Neural progenitor cell (in vitro differentiated cells): ENCODE measurements at regions not wholly inside any gene's neighbourhood (a gene's known extent, or its start where the extent isn't known, plus 50 kb on each side); places are given as distances from the start of the nearest gene placed in this dataset.

Experiments
- DNase-seq: peaks from one replicate; pipeline ENCODE4 v3.0.0-alpha.2; 2016; ENCODE audit warnings: low spot score
- H2AFZ ChIP-seq: fragments of 200-600 bp; sonication (generic); replicated peaks from 2 replicates; pipeline ENCODE4 v1.6.1; 2016; ENCODE audit warnings: antibody characterized with exemption
- H3F3A ChIP-seq: fragments of 200-600 bp; sonication (generic); 2 replicates; pipeline ENCODE4 v1.6.1; 2016; ENCODE audit warnings: antibody characterized with exemption, low read depth
- H3K27ac ChIP-seq: fragments of 200-600 bp; sonication (generic); 2 replicates; pipeline ENCODE4 v1.5.1; 2016; ENCODE audit warnings: mild to moderate bottlenecking
- H3K27me3 ChIP-seq: fragments of 200-600 bp; sonication (generic); 2 replicates; pipeline ENCODE4 v1.6.1; 2016; ENCODE audit warnings: mild to moderate bottlenecking, moderate library complexity
- H3K36me3 ChIP-seq: fragments of 200-600 bp; sonication (generic); 2 replicates; pipeline ENCODE4 v1.5.1; 2016
- H3K4me1 ChIP-seq: fragments of 200-600 bp; sonication (generic); 2 replicates; pipeline ENCODE4 v1.6.1; 2016; ENCODE audit warnings: mixed run types
- H3K4me2 ChIP-seq: fragments of 200-600 bp; sonication (generic); 2 replicates; pipeline ENCODE4 v1.6.1; 2016
- H3K4me3 ChIP-seq: fragments of 200-600 bp; sonication (generic); 2 replicates; pipeline ENCODE4 v1.5.1; 2016
- H3K79me2 ChIP-seq: fragments of 200-600 bp; sonication (generic); 2 replicates; pipeline ENCODE4 v1.6.1; 2016; ENCODE audit warnings: low read depth
- H3K9ac ChIP-seq: fragments of 200-600 bp; sonication (generic); 2 replicates; pipeline ENCODE4 v1.6.1; 2016
- H3K9me3 ChIP-seq: fragments of 200-600 bp; sonication (generic); 2 replicates; pipeline ENCODE4 v1.5.1; 2016; ENCODE audit warnings: low read depth
- H4K20me1 ChIP-seq: fragments of 200-600 bp; sonication (generic); 2 replicates; pipeline ENCODE4 v1.6.1; 2016; ENCODE audit warnings: low read depth
- H3K27ac Mint-ChIP-seq: 3 replicates; pipeline ENCODE4 v1.8.0; 2021; ENCODE audit warnings: mixed read lengths
- H3K27me3 Mint-ChIP-seq: 2 replicates; pipeline ENCODE4 v1.8.0; 2022; ENCODE audit warnings: low read depth, mild to moderate bottlenecking, inconsistent platforms, moderate library complexity, mixed read lengths; ENCODE audit not compliant: insufficient read depth
- H3K36me3 Mint-ChIP-seq: 3 replicates; pipeline ENCODE4 v1.8.0; 2021; ENCODE audit warnings: mixed read lengths
- H3K4me1 Mint-ChIP-seq: 3 replicates; pipeline ENCODE4 v1.8.0; 2021; ENCODE audit warnings: mixed read lengths
- H3K4me3 Mint-ChIP-seq: 3 replicates; pipeline ENCODE4 v1.8.0; 2021; ENCODE audit warnings: mild to moderate bottlenecking, moderate library complexity, mixed read lengths
- H3K9me3 Mint-ChIP-seq: 3 replicates; pipeline ENCODE4 v1.8.0; 2020; ENCODE audit warnings: mixed read lengths
- EZH2 ChIP-seq: fragments of 200-600 bp; sonication (generic); IDR thresholded peaks from 2 replicates; pipeline ENCODE4 v1.6.1; 2017; ENCODE audit warnings: antibody characterized with exemption, mild to moderate bottlenecking, moderate library complexity
- EZH2phosphoT487 ChIP-seq: fragments of 200-600 bp; sonication (generic); IDR thresholded peaks from 2 replicates; pipeline ENCODE4 v1.6.1; 2017; ENCODE audit warnings: antibody characterized with exemption
- TF ChIP-seq, protein P1 (sequence below): fragments of 200-600 bp; sonication (generic); IDR thresholded peaks from 2 replicates; pipeline ENCODE4 v1.5.1; 2017; ENCODE audit warnings: antibody characterized with exemption, mild to moderate bottlenecking

DNA sequence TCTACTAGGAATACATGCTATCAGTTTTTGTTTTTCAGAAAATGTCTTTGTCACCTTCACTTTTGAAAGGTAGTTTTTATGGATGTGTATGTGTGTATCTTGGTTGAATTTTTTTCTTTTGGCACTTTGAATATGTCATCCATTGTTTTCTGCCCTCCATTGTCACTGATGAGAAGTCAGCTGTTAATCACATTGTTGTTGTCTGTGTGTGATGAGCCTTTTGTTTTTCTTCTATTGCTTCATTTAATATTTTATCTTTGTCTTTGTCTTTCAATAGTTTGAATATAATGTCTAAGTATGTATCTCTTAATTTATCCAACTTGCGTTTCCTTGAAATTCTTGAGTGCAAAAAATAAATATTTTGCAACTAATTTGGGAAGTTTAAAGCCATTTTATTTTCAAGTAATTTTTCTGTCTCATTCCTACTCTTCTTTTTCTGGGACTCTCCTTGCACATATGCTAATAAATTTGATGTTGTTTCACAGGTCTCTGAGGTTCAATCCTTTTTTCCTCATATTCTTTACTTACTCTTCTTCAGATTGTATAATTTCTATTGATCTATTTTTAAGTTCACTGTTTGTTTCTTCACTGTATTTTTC lies 546.9 kb upstream of the GHITM start:
- Histone ChIP-seq H3K27me3 (no peaks in the 10 kb centered on the region), H3K4me2 (no peak overlapping the region), H3K27ac (no peak overlapping the region), H3K4me3 (no peak overlapping the region), H3K4me1 (no peaks in the 10 kb centered on the region), H2AFZ (no peak overlapping the region), H3K36me3 (no peaks in the 10 kb centered on the region), H3K9me3 (peaks cover 4% of the 10 kb centered on the region), H3K9ac (no peak overlapping the region), H4K20me1 (no peaks in the 10 kb centered on the region), H3F3A (no peaks in the 10 kb centered on the region), H3K79me2 (no peaks in the 10 kb centered on the region)
- H3K27me3 Mint-ChIP-seq: peaks cover 3% of the 10 kb centered on the region
- no peaks in the 10 kb centered on the region for H3K36me3 Mint-ChIP-seq
- H3K4me1 Mint-ChIP-seq: no peaks in the 10 kb centered on the region
- TF ChIP-seq, protein P1, sequence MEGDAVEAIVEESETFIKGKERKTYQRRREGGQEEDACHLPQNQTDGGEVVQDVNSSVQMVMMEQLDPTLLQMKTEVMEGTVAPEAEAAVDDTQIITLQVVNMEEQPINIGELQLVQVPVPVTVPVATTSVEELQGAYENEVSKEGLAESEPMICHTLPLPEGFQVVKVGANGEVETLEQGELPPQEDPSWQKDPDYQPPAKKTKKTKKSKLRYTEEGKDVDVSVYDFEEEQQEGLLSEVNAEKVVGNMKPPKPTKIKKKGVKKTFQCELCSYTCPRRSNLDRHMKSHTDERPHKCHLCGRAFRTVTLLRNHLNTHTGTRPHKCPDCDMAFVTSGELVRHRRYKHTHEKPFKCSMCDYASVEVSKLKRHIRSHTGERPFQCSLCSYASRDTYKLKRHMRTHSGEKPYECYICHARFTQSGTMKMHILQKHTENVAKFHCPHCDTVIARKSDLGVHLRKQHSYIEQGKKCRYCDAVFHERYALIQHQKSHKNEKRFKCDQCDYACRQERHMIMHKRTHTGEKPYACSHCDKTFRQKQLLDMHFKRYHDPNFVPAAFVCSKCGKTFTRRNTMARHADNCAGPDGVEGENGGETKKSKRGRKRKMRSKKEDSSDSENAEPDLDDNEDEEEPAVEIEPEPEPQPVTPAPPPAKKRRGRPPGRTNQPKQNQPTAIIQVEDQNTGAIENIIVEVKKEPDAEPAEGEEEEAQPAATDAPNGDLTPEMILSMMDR: no peak
- no peak for TF ChIP-seq EZH2phosphoT487
- no peak for TF ChIP-seq EZH2
- DNase-seq: no peak
- no peak overlapping the region for H3K27ac Mint-ChIP-seq
- H3K4me3 Mint-ChIP-seq: no peak overlapping the region
- H3K9me3 Mint-ChIP-seq: peaks cover 22% of the 10 kb centered on the region

DNA sequence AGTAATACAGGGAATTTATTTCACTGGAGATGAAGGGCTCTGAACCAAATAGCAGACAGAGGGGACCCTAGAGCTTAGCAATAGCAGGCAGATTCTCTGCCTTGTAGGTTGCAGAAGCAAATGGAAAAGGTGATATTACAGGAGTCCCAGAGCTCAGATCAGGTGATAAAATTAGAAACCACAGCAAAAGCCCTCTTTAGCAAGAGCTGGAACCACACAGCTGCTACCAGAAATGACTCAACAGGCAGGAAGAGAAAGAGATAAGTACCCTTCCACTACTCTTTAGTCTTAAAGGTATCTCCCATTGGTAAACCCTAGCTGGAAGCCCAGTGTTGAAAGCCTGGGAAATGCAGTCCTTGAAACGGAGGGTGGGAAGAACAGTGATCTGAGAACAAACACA lies 535.6 kb upstream of the GHITM start:
- Histone ChIP-seq H3K27ac (no peak overlapping the region), H2AFZ (no peak overlapping the region), H3K9me3 (no peaks in the 10 kb centered on the region), H4K20me1 (no peaks in the 10 kb centered on the region), H3F3A (no peaks in the 10 kb centered on the region), H3K4me3 (no peak overlapping the region), H3K36me3 (no peaks in the 10 kb centered on the region), H3K27me3 (no peaks in the 10 kb centered on the region), H3K79me2 (no peaks in the 10 kb centered on the region), H3K4me1 (peaks cover 4% of the 10 kb centered on the region), H3K9ac (no peak overlapping the region), H3K4me2 (no peak overlapping the region)
- Mint-ChIP-seq H3K27me3 (no peaks in the 10 kb centered on the region), H3K9me3 (peaks cover 10% of the 10 kb centered on the region), H3K27ac (no peak overlapping the region), H3K4me3 (no peak overlapping the region), H3K4me1 (peaks cover 23% of the 10 kb centered on the region), H3K36me3 (peaks cover 1% of the 10 kb centered on the region)
- TF ChIP-seq EZH2phosphoT487: no peak
- TF ChIP-seq, protein P1: no peak
- TF ChIP-seq EZH2: no peak
- no peak for DNase-seq

DNA sequence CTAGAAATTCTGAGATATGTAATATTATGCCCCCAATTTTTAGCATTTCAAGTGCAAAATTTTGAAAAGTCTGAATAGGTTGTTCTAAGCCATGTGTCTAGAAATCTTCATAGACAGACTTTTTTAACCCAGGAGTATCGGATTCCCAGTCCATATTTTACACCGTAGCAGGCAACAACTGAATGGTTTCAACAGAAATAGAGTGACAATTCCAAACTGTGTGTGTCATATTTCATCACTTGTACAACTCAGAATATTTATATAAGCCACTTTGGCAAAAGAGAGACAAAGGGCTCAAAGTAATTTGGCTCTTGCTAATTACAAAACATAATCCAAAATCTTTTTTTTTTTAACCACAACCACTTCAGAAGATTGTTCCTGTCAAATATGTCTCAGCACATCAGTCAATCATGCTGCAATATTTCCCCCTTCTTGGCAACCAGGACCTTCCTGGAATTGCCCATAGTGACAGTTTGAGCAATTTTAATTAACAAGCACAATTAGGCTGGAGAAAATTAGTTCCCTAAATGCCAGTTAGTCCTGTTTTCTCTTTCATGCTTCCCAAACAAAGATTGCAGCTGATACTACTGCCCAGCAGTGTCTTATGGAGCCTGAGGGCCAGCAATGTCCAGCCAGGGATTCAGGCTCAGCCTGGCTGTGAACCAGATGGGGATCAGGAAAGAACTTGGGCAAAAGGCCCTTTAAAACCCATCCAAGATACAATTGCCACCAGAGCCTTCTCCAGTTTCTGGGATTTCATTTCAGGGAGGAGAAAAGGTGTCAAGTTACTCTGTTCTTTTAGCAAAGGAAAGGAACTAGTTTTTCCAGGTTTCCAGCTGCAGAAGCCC lies 533.3 kb upstream of the GHITM start:
- H3K4me2 ChIP-seq: no peak overlapping the region
- no peak for TF ChIP-seq EZH2phosphoT487
- TF ChIP-seq, protein P1: no peak
- no peak for TF ChIP-seq EZH2
- no peaks in the 10 kb centered on the region for H3K36me3 ChIP-seq
- H3K4me3 ChIP-seq: no peak overlapping the region
- peak; percentile 4 for DNase-seq
- H3K79me2 ChIP-seq: no peaks in the 10 kb centered on the region
- peak overlapping the region; percentile 40 for H2AFZ ChIP-seq
- no peaks in the 10 kb centered on the region for H3K27me3 ChIP-seq
- no peaks in the 10 kb centered on the region for H3K9me3 ChIP-seq
- no peak overlapping the region for H3K4me3 Mint-ChIP-seq
- H3K4me1 Mint-ChIP-seq: peaks cover 25% of the 10 kb centered on the region
- H3K9ac ChIP-seq: no peak overlapping the region
- H3K27ac ChIP-seq: no peak overlapping the region
- H4K20me1 ChIP-seq: no peaks in the 10 kb centered on the region
- peaks cover 10% of the 10 kb centered on the region for H3K9me3 Mint-ChIP-seq
- peaks cover 4% of the 10 kb centered on the region for H3K4me1 ChIP-seq
- no peaks in the 10 kb centered on the region for H3K27me3 Mint-ChIP-seq
- H3K36me3 Mint-ChIP-seq: peaks cover 3% of the 10 kb centered on the region
- no peaks in the 10 kb centered on the region for H3F3A ChIP-seq
- H3K27ac Mint-ChIP-seq: no peak overlapping the region
